NCI-H524 treated with DMSO at 0.1 percent for 48 hours (cell line): ENCODE measurements at regions not wholly inside any gene's neighbourhood (a gene's known extent, or its start where the extent isn't known, plus 50 kb on each side); places are given as distances from the start of the nearest gene placed in this dataset.

Experiments used
- DNase-seq: peaks from one replicate; lab custom pipeline; 2025; lab: John Stamatoyannopoulos, UW

- DNase-seq = no peak
These were observed 831.5 kb upstream of the NR2F2 start for GRCh38 chr15:95498961-95499360.

- DNase-seq = no peak
These were observed 831.1 kb upstream of the NR2F2 start for GRCh38 chr15:95499397-95499796.

- no peak for DNase-seq
These were observed 828.6 kb upstream of the NR2F2 start for GRCh38 chr15:95501865-95502264.

- DNase-seq = no peak
These were observed 827.4 kb upstream of the NR2F2 start for GRCh38 chr15:95503107-95503506.

- DNase-seq = no peak
These were observed 826.8 kb upstream of the NR2F2 start for GRCh38 chr15:95503640-95504225.

GRCh38 chr15:95511671-95512070 is 818.8 kb upstream of the NR2F2 start:
- no peak for DNase-seq

GRCh38 chr15:95512906-95513305 is 817.6 kb upstream of the NR2F2 start:
- no peak for DNase-seq

- DNase-seq = no peak
These were observed 810.6 kb upstream of the NR2F2 start for GRCh38 chr15:95519887-95520286.

GRCh38 chr15:95520511-95520910 is 810.0 kb upstream of the NR2F2 start:
- no peak for DNase-seq

- no peak for DNase-seq
These were observed 809.6 kb upstream of the NR2F2 start for GRCh38 chr15:95520922-95521321.

GRCh38 chr15:95522533-95522932 is 808.0 kb upstream of the NR2F2 start:
- no peak for DNase-seq

GRCh38 chr15:95528920-95529319 is 801.6 kb upstream of the NR2F2 start:
- no peak for DNase-seq

GRCh38 chr15:95536638-95537037 is 793.9 kb upstream of the NR2F2 start:
- DNase-seq = no peak

GRCh38 chr15:95538693-95539092 is 791.8 kb upstream of the NR2F2 start:
- DNase-seq = no peak

- DNase-seq = no peak
These were observed 789.2 kb upstream of the NR2F2 start for GRCh38 chr15:95541301-95541700.

GRCh38 chr15:95549168-95549738 is 781.2 kb upstream of the NR2F2 start:
- no peak for DNase-seq

- no peak for DNase-seq
These were observed 779.8 kb upstream of the NR2F2 start for GRCh38 chr15:95550702-95551101.

- no peak for DNase-seq
These were observed 774.3 kb upstream of the NR2F2 start for GRCh38 chr15:95556225-95556624.

GRCh38 chr15:95556866-95557225 is 773.7 kb upstream of the NR2F2 start:
- DNase-seq = no peak

GRCh38 chr15:95557226-95558046 is 773.1 kb upstream of the NR2F2 start:
- no peak for DNase-seq

GRCh38 chr15:95558131-95558530 is 772.4 kb upstream of the NR2F2 start:
- no peak for DNase-seq

- DNase-seq = no peak
These were observed 771.6 kb upstream of the NR2F2 start for GRCh38 chr15:95558916-95559315.

- no peak for DNase-seq
These were observed 770.6 kb upstream of the NR2F2 start for GRCh38 chr15:95559875-95560394.
